ENCODE measurements at regions not wholly inside any gene's neighbourhood (a gene's known extent, or its start where the extent isn't known, plus 50 kb on each side); places are given as distances from the start of the nearest gene placed in this dataset.
A peak's percentile ranks its signal among the peaks of the same experiment; 100 is the strongest.

DNA sequence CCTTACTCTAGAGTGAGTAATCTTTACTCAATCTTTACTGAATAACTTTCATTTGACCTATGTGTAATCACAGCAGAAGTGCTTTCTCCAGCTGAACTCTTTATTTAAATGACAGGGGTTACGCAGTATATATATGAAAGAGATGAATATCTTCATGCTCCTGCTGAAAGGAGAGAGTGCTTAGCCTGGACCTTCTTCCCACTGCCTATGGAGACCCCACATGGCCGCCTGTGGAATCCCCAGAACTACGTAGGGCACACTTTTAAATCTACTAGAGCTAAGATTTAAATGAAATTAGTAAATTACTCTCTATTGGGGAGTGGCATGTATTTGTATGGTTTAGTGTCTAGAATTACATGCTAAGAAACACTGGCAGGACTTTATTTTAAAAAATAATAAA lies 391.2 kb downstream of the ANKRD50 start:
- DNase-seq (ENCODE audit: low spot score): no peak

DNA sequence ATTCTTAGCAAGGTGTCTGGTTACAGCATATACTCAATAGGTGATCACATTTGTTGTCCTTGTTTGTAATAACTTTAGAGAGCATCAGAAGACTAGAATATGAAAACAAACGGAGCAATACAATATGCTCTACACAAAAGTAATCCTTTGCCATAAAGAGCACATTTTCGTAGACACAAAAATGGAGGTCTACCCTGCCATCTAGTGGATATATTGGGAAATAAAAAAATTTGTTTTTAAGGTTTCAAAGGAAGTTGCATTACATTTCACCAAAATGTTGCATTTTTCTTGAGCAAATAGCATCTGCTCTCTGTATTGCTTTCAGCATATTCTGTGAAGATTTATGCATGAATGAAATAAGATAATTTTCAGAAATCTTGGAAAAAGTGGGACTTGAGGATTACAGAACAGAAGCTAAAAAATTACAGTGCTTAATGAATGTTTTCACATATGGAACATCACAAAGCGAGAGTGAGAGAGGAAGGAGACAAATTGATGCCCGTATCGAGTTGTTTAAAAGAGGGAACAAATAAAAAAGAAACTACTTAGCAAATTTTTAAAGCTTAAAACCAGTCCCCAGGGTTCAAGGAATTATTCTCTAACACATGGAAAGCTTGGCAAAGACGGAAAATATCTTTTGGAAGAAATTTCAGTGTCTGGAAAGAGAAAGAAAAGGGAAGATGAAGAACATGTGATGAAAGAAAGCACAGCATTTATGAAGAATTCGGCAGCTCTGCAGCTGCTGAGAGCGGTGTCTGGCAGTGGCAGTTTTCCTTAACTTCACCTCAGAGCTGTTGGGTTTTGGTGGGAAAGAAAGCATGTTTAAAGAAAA lies 390.1 kb downstream of the ANKRD50 start:
- DNase-seq (ENCODE audit: low spot score): peak; percentile 27

GRCh38 chr4:124325690-124326089 lies 386.8 kb downstream of the ANKRD50 start:
- DNase-seq (ENCODE audit: low spot score): no peak

DNA sequence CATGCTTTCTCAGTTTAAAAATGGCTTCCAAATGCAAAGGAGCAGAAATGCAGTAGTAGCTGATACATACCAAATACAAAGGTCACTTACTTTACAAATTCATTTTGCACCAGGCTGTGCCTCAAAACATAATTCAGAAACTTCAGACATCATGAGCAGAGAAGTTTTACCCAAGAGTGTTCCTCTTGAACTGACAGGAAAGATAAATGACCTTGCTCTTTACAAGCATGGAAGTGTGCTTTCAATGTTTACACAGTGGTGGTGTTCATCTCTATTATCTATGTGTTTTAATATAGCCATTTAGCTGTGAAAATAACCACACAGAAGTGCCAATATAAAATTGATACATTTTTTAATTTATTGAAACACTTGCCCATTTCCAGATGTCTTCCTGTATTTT lies 383.4 kb downstream of the ANKRD50 start:
- DNase-seq (ENCODE audit: low spot score): no peak

GRCh38 chr4:124330045-124330444 lies 382.5 kb downstream of the ANKRD50 start:
- no peak for DNase-seq (ENCODE audit: low spot score)

GRCh38 chr4:124331781-124332180 lies 380.8 kb downstream of the ANKRD50 start:
- DNase-seq (ENCODE audit: low spot score): no peak

- DNase-seq (ENCODE audit: low spot score): no peak
Observed at GRCh38 chr4:124333466-124333865, 379.1 kb downstream of the ANKRD50 start.

- DNase-seq (ENCODE audit: low spot score): no peak
Observed at GRCh38 chr4:124334119-124334518, 378.4 kb downstream of the ANKRD50 start.

- DNase-seq (ENCODE audit: low spot score): no peak
Observed at GRCh38 chr4:124337874-124338273, 374.7 kb downstream of the ANKRD50 start.

DNA sequence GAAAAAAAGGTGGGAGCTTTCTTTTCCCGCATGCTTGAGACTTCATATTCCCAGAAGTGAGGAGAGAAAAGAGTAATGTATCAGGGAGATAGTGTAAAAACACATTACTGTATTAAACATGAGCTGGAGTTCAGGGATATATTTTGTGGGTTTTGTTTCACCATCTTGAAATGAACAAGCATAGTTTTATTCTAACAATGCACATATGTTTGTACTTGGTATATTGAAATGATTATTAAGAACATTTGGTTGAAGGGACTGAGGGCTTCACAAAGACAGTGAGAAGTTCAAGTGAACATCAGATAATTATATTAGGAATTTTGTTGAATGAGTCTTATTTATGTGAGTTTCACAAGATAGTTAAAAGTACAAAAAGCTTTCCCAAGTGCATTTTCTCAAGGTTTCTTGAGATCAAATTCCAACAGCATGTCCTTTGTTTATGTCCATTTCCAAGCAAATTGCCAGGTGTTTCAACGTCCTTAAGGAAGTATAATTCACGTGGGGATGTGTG lies 368.8 kb downstream of the ANKRD50 start:
- DNase-seq (ENCODE audit: low spot score): no peak

- no peak for DNase-seq (ENCODE audit: low spot score)
Observed at GRCh38 chr4:124372916-124373315, 339.6 kb downstream of the ANKRD50 start.

DNA sequence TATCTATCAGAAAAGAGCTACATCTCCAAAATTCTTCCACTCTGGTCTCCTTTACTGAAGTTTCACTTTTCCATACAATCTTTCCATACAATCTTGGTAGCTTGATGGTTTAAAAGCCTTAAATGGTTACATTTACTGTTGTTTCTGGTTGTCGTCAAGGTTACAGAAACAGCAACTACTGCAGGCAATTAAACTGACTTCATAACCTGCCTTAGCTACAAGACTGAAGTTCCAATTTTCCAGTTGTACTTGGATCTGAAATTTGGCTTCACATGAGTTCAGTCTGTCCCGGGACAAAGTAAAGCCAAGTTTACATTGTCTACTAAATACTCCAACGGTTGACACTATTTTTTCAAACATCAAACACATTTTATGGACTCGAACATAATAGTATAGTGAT lies 326.4 kb downstream of the ANKRD50 start:
- DNase-seq (ENCODE audit: low spot score): no peak

GRCh38 chr4:124386648-124387047 lies 325.9 kb downstream of the ANKRD50 start:
- DNase-seq (ENCODE audit: low spot score): no peak

DNA sequence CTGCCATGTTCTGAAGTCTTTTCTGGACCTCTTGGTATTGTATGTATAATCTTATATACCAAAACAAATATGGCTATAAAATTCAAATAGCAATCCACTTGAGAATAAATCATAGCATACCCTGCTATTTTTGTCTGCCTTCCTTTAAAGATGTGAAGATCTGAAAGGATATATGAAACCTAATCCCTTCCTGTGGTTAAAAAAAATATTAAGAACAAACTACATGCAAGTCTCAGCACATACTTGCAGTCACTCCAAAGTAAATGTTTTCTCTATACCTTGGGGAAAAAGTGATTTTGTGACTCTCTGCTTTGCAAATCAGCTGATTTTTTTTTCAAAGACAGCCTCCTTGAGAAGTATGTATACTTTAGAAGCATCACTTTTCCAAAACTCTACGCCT lies 322.9 kb downstream of the ANKRD50 start:
- DNase-seq (ENCODE audit: low spot score): no peak

- DNase-seq (ENCODE audit: low spot score): no peak
Observed at GRCh38 chr4:124390861-124391260, 321.7 kb downstream of the ANKRD50 start.

DNA sequence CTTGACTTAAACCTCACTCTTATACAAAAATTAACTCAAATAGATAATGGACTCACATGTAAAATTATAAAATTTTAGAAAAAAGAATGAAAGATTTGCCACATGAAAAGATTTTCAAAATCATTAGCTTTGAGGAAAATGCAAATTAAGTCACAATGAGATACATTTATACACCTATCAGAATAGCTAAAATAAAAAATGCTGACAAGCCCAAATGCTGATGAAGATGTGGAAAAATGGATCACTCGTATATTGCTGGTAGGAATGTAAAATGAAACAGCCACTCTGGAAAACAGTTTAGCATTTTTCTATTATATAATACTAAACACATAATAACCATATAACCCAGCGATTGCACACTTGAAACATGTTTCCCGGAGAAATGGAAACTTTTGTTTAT lies 316.2 kb downstream of the ANKRD50 start:
- no peak for DNase-seq (ENCODE audit: low spot score)

DNA sequence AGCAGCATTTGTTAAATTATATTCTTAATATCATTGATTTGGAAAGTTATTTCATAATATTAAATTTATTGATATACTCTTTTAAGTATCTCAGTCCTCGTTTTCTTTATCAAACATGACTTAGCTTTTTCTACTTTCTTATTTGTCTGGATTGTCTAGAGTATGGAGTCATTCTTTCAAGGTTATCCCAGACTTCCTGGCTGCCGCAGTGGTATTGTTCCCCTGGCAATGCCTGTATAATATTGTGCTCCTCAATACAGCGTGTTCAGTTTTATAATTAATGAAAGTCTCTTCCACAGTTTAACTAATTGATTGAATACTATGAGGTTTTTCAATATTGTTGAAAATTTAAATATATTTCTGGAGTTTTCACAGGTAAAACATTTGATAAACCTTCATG lies 310.9 kb downstream of the ANKRD50 start:
- no peak for DNase-seq (ENCODE audit: low spot score)

DNA sequence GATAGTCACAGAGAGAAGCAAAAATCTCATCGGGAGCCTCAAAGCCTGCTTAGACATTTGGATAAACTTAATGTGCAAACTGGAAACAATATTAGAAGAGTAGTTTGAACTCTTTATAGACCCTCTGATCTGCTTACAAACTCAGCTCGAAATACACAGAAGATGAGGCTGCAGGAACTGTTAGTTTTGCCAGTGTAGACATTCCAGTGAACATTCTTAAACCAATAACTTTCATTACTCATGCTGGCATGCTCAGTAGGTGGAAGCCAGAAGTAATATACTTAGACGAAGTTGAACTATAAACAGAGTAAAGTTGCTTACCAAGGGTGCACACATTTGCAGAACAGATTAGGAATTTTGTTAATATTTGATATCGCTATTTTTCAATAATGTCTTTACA lies 303.5 kb downstream of the ANKRD50 start:
- DNase-seq (ENCODE audit: low spot score): no peak

DNA sequence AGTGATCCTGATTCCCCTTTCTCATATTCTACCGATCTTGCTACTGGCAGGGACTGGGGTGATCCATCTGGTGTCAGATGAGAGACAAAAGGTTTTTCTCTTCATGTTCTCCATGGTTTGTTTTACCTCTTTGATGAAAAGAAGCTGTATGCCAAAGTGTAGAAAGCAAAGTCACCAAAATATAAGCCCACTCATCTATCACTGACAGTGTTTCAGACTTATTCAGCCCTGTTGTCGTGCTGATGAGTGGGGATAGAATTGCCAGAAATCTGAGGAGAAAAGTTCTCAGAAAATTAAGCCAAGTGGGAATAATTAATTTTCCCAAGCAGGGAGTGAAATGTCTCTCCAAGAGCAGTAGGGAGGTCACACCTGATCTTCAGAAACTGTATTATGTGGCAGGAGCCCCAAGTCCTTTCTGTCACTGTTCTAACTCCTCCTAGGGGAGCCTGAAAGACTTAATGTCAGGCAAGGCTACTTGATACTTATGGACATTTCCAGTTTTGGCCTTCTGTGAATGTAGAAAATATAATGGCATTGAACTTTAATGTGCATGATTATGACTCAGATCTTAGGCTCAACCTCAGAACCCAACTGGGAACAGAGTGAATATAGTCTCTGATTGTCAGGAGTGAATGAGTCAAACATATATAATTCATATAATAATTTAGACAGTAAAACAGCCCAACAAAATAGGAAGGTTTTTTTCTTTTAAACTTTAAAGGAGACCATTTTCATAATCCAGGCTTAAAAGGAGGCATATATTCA lies 298.1 kb downstream of the ANKRD50 start:
- DNase-seq (ENCODE audit: low spot score): no peak

- no peak for DNase-seq (ENCODE audit: low spot score)
Observed at GRCh38 chr4:124415146-124415545, 297.4 kb downstream of the ANKRD50 start.

- DNase-seq (ENCODE audit: low spot score): no peak
Observed at GRCh38 chr4:124417371-124417770, 295.2 kb downstream of the ANKRD50 start.

- no peak for DNase-seq (ENCODE audit: low spot score)
Observed at GRCh38 chr4:124420166-124420695, 292.3 kb downstream of the ANKRD50 start.

GRCh38 chr4:124423160-124423559 lies 289.4 kb downstream of the ANKRD50 start:
- DNase-seq (ENCODE audit: low spot score): no peak
